HG03060 (cell line): ENCODE measurements at regions not wholly inside any gene's neighbourhood (a gene's known extent, or its start where the extent isn't known, plus 50 kb on each side); places are given as distances from the start of the nearest gene placed in this dataset.
"Not testable (repeated sequence)": the region's sequence is repeated elsewhere in the genome, so short reads cannot be mapped to it uniquely, and the experiment has no call there.

Experiments used
- ATAC-seq: cut with Tn5 transposase; IDR thresholded peaks from one replicate; pipeline ENCODE4 v1.9.1; 2021; ENCODE audit warnings: low read depth, moderate number of reproducible peaks; ENCODE audit not compliant: unreplicated experiment

- no peak for ATAC-seq
Observed at GRCh38 chr9:90447773-90448172, 194.9 kb downstream of the DIRAS2 start.

- ATAC-seq: no peak
Observed at GRCh38 chr9:90449213-90449925, 193.3 kb downstream of the DIRAS2 start.

DNA sequence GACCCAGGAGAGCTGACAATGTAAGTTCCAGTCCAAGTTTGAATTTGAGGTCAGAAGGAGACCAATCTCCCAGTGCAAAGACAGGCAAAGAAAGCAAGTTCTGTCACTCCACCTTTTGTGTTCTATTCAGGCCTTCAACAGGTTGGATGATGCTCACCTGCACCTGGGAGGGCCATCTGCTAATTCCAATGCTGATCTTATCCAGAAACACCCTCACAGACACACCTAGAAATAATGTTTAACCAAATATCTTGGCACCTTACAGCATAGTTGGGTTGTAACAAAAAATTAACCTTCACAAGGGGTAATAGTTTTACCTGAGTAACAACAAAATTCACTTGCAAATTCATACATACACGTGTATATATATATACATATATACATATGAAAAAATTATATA lies 190.8 kb downstream of the DIRAS2 start:
- ATAC-seq: no peak

DNA sequence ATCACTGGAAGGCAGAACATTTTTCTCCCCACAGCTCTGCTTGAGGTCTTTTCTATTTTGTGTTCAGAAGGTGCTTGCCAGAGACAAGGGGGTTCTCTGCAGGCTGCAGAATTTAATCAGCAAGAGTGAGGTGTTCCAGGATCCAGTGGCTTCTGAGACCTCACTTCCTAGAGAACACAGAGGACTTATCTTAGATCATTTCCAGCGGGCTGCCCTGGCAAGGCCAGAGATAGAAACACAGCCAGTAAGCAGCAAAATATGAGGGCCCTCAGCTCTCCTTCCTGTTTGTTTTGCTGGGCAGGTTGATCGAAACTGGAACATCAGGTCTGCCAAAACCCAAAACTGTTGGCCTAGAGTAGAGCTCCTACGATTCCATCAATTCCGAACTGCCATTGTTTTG lies 187.3 kb downstream of the DIRAS2 start:
- ATAC-seq: no peak

- ATAC-seq: no peak
Observed at GRCh38 chr9:90457386-90458190, 185.0 kb downstream of the DIRAS2 start.

DNA sequence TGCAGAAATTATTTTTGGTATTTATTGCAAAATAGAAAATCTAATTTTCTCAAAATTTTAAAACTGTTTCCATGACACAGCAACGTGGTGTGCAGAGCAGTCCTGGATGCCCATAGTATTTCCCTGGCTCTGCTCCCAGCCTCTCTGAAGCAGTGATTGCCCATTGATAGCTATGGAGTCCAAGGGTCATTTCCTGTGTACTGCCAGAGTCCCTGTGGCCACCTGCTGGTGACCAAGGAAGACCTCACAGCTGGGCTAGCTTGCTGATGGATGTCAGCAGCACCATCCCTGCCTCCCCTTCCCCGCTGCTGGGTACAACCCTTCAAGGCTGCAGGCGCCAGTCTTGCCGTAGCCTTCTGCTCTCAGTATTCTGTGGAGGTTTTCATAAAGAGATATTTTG lies 184.1 kb downstream of the DIRAS2 start:
- ATAC-seq: no peak

- ATAC-seq: no peak
Observed at GRCh38 chr9:90459321-90459720, 183.3 kb downstream of the DIRAS2 start.

DNA sequence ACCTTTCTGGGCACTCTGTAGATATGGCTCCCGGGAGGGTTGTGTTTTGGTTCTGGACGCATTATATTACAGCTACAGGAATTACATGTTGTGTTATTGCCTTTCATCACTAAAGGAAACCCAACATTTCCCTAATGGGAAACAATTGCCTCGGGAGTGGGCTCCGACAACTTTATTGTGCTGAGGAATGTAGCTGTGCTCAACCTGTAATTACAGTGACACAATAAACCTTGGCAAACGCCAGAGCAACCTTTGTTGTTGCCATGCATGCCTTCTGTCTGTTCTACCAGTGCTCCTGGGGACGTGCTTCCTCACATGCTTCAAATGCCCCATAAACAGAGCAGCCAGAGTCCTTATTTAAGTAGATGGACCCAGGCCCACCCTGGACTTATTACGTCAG lies 182.4 kb downstream of the DIRAS2 start:
- ATAC-seq: no peak

DNA sequence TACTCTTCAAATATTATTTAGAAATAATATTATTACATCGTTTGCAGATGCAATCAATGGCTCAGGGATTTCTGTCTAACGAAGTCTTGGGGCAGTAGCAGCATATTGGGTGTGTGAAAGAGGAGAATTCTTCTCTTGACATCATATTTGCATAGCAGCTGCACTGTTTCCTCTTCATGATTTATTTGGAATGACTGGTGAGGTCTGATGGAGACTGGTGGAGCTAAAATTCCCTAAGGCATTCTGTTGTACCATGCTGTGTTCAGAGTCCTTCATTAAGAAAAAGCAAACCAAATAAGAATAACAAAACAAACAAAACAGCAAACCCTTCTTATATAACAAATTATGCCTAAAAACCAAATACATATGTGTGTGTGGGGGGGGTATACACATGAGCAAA lies 177.6 kb downstream of the DIRAS2 start:
- no peak for ATAC-seq

- ATAC-seq: no peak
Observed at GRCh38 chr9:90466441-90466840, 176.2 kb downstream of the DIRAS2 start.

DNA sequence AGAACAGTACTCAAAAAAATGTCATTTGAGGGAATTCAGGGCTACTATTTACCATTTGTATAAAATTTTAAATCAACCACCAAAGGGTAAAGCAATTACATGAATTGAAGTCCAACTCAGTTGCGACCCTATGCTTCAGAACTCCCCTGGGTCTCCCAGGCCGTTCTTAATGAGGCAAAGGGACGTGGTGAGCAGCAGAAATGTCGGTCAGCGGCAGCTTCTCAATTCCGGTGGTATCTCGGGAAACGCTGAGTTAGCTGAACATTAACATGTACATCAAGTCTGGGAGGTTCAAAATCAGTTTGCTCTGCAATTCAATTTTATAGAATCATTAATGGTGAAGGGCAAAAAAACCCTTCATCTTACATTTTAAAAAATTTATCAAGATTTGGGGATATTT lies 173.2 kb downstream of the DIRAS2 start:
- ATAC-seq: no peak

DNA sequence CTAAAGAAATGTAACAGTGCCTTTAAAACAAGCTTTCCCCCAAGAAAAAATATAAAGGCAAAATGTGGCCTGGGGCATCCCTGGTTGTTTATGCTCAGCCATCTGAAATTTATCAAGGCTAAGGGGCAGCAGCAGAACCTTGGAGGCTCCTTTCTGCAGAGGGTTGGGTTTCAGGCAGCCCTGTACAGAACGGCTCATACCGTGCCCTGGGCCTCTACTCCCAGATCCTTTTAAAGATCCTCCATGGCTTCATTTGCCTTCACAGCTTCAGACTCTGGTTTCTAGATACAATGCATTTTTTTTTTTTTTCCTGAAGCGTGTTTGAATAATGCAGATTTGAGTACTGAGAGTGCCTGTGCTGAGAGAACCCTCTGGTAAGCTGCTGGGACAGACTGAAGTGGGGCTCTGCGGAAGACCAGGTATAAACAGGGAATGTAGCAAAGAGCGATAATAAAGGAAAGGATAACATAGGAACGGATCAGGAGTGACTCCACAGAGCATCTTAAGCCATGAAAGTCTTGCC lies 172.7 kb downstream of the DIRAS2 start:
- no peak for ATAC-seq

GRCh38 chr9:90476058-90476457 lies 166.6 kb downstream of the DIRAS2 start:
- no peak for ATAC-seq

GRCh38 chr9:90477535-90477934 lies 165.1 kb downstream of the DIRAS2 start:
- no peak for ATAC-seq

DNA sequence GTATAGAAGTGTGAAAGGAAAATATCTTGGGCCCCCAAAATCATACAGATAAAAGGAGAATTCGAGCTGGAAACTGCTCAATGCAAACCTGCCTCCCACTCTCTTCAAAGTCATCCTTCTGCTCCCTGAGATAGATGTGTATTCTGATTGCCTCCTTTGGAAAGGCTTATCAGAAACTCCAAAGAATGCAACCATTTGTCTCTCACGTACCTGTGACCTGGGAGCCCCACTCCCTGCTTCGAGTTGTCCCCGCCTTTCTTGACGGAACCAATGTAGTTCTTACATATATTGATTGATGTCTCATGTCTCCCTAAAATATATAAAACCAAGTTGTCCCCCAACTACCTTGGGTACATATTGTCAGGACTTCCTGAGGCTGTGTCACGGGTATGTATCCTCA lies 163.8 kb downstream of the DIRAS2 start:
- ATAC-seq: no peak

DNA sequence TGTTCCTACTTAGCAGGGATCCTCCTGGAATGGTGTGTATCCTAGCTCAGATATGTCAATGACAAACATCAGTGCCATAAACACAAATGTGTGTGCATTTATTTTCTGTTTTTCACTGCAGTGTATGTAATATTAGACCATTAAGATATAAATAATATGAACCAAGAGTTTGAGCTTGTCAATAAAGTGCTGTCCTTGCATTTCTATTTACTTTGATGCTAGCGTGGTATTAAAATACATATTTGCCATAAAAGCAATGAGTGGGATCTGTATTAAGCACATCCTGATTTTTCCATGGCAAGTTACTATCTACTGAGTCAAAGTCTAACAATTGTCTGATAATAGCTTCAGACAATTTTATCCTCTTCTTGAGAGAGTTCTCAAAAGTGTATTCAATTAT lies 157.6 kb downstream of the DIRAS2 start:
- ATAC-seq: no peak

- no peak for ATAC-seq
Observed at GRCh38 chr9:90489066-90489465, 153.6 kb downstream of the DIRAS2 start.

DNA sequence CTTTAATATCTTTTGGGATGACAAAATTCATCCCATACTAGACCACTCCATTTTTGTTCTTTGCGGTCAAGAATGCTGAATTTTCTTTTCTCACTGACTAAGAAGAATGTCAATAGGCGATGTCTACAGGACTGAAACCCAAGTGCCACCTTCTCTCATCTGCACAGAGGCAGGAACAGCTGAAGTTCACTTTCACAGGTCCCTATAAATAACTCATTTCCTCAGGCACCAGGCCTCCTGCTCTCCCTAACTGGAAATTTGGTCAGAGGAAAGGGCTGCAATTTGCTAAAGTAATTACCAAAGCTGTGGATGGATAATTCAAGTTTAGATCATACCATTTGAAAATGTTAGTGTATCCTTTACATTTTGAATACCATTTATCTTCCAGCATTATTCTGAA lies 142.9 kb downstream of the DIRAS2 start:
- no peak for ATAC-seq

DNA sequence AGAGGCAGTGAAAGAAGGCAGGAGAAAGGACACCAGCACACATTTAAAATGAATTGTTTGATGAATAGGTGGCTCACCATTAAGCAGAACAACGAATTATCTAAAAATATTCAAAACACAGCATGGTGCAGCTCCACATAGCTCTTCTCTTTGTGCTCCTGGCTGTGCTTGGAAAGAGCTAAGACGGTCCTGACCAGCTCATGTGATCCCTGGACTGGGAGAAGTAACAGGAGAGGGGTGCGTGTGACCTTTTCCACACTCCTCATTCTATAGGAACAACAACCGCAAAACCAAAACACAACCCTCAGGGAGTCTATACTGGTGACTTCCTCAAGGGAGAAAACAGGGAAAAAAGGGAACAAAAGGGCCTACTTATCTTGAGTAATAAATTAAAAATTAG lies 140.5 kb downstream of the DIRAS2 start:
- ATAC-seq: no peak

GRCh38 chr9:90504486-90504885 lies 138.1 kb downstream of the DIRAS2 start:
- no peak for ATAC-seq

- no peak for ATAC-seq
Observed at GRCh38 chr9:90505695-90506094, 136.9 kb downstream of the DIRAS2 start.

DNA sequence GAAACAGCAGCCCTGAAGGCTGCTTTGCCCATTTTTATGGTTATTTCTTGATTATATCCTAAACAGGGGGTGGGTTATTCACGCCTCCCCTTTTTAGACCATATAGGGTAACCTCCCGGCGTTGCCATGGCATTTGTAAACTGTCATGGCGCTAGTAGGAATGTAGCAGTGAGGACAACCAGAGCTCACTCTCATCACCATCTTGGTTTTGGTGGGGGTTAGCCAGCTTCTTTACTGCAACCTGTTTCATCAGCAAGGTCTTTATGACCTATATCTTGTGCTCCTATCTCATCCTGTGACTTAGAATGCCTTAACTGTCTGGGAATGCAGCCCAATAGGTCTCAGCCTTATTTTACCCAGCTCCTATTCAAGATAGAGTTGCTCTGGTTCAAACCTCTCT lies 136.2 kb downstream of the DIRAS2 start:
- ATAC-seq: not testable (repeated sequence)
